Activated naive CD8-positive, alpha-beta T cell treated with anti-CD3 and anti-CD28 coated beads, Interleukin-2, amount 50 U/mL, for 24 hours (primary cell): ENCODE measurements at regions not wholly inside any gene's neighbourhood (a gene's known extent, or its start where the extent isn't known, plus 50 kb on each side); places are given as distances from the start of the nearest gene placed in this dataset.

Experiments used
- ATAC-seq: fragments of 150-1000 bp; cut with Tn5 transposase; one replicate; pipeline ENCODE4 v1.10.0; 2021
- DNase-seq: peaks from one replicate; pipeline ENCODE4 v3.0.0; 2021
- H3K27ac Mint-ChIP-seq: one replicate; pipeline ENCODE4 v1.8.0; 2021; ENCODE audit warnings: mild to moderate bottlenecking, mixed read lengths
- H3K27me3 Mint-ChIP-seq: one replicate; pipeline ENCODE4 v1.8.0; 2021; ENCODE audit warnings: mixed read lengths
- H3K36me3 Mint-ChIP-seq: one replicate; pipeline ENCODE4 v1.8.0; 2021; ENCODE audit warnings: low read depth, mixed read lengths
- H3K4me1 Mint-ChIP-seq: one replicate; pipeline ENCODE4 v1.8.0; 2021; ENCODE audit warnings: mixed read lengths
- H3K4me3 Mint-ChIP-seq: one replicate; pipeline ENCODE4 v1.8.0; 2021; ENCODE audit warnings: mild to moderate bottlenecking, moderate library complexity, mixed read lengths
- H3K9me3 Mint-ChIP-seq: one replicate; pipeline ENCODE4 v1.8.0; 2021; ENCODE audit warnings: mixed read lengths

DNA sequence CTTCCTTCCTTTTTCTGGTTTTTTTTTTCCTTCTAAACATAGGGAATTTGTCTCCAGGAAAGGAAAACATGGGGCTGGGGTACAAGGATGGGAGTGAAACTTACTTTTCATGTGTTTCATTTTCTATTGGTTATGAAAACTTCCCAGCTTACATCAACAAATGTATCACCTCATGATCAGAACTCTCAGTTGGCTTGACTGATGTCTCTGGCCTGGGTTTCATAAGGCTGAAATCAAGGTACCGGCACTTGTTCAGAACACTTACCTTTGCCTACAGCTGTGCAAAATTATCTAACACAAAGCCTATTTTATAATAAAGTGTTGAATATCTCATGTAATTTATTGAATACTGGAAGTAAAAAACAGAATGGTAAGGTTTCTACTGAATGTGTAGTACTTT lies 91.8 kb upstream of the STT3B start:
- Mint-ChIP-seq H3K36me3 (no peaks in the 10 kb centered on the region), H3K27me3 (no peaks in the 10 kb centered on the region), H3K27ac (no peak overlapping the region), H3K4me1 (peaks cover 6% of the 10 kb centered on the region), H3K4me3 (no peak overlapping the region), H3K9me3 (peaks cover 15% of the 10 kb centered on the region)
- no peak for DNase-seq
- no peak for ATAC-seq

DNA sequence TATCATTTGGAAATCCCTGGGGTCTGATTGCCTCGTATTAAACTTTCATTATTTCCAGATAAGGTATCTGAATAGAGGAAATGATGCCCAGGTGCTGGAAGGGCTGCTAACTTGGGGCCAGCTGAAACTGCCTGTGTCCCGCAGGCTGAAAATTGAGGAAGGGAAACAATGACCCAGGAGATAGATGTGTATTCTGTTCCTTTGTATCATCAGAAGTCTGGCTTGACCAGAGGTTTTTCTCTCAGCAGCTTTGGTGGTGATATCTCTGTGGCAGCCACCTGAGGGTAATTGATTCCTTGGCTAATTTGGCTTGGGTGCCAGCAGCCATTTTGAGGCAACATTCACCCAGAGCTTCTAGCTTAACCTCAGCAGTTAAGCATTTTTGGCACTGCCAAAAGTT lies 90.0 kb upstream of the STT3B start:
- Mint-ChIP-seq H3K27ac (no peak overlapping the region), H3K4me1 (peaks cover 6% of the 10 kb centered on the region), H3K36me3 (no peaks in the 10 kb centered on the region), H3K9me3 (peaks cover 2% of the 10 kb centered on the region), H3K27me3 (no peaks in the 10 kb centered on the region), H3K4me3 (no peak overlapping the region)
- ATAC-seq (no peak), DNase-seq (no peak)

DNA sequence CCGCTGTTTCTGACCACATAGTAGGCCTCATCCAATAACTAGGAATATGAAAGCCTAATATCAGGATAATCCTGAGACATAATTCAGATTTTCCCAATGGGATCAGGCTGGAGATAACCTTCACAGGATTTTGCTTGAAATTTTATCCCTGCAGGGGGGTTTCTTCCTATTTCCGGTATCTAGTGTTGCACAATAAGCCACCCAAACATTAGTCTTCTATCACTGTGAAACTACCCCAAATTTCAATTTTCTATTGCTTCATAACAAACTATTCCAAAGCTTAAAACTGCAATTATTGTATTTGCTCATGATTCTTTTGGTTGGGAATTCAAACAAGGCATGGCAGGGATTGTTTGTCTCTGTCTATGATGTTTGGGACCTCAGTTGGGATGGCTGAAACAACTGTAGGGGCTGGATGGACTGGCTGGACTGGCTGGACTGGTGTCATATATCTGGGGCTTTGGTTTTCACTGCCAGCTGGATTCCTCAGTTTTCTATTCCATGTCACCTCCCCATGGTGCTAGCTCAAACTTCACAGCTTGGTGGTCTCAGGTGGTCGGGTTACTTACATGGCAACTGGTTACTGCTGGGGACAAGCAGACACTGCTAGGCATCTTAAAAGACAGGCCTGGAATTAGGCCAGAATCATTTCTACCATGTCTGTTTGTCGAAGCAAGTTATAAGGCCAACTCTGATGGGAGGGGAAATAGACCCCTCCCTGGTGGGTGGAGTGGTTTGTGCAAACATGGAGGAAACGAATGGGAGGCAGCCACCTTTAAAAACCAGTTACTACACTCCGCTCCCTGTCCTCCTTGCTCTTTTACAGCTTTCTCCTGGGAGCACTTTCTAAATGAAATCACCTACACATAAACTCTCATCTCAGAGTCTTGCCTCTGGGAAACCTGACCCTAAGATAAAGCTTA lies 88.2 kb upstream of the STT3B start:
- H3K36me3 Mint-ChIP-seq, result peaks cover 6% of the 10 kb centered on the region
- peaks cover 9% of the 10 kb centered on the region for H3K9me3 Mint-ChIP-seq
- no peak overlapping the region for H3K27ac Mint-ChIP-seq
- ATAC-seq (no peak), DNase-seq (no peak)
- no peaks in the 10 kb centered on the region for H3K27me3 Mint-ChIP-seq
- H3K4me1 Mint-ChIP-seq, result peaks cover 15% of the 10 kb centered on the region
- H3K4me3 Mint-ChIP-seq, result no peak overlapping the region

DNA sequence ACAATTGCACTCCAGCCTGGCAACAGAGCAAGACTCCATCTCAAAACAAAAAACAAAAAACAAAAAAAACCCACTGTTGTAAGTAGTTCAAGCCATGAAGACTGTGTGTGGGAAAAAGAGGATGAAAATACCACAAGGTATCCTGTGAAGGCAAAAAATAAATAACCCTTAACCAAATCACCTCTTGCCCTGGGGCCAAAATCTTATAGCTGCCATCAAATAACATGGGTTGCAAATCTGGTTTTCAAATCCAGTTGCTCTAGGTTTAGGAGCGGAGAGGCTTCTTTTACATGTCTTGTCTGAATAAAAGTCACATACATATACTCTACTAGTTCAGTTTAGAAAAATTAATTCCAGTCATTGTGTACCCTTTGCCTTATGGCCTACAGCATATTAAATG lies 87.0 kb upstream of the STT3B start:
- no peaks in the 10 kb centered on the region for H3K27me3 Mint-ChIP-seq
- peaks cover 9% of the 10 kb centered on the region for H3K9me3 Mint-ChIP-seq
- H3K4me3 Mint-ChIP-seq, result no peak overlapping the region
- ATAC-seq (no peak), DNase-seq (no peak)
- no peak overlapping the region for H3K27ac Mint-ChIP-seq
- peaks cover 6% of the 10 kb centered on the region for H3K36me3 Mint-ChIP-seq
- peaks cover 22% of the 10 kb centered on the region for H3K4me1 Mint-ChIP-seq

DNA sequence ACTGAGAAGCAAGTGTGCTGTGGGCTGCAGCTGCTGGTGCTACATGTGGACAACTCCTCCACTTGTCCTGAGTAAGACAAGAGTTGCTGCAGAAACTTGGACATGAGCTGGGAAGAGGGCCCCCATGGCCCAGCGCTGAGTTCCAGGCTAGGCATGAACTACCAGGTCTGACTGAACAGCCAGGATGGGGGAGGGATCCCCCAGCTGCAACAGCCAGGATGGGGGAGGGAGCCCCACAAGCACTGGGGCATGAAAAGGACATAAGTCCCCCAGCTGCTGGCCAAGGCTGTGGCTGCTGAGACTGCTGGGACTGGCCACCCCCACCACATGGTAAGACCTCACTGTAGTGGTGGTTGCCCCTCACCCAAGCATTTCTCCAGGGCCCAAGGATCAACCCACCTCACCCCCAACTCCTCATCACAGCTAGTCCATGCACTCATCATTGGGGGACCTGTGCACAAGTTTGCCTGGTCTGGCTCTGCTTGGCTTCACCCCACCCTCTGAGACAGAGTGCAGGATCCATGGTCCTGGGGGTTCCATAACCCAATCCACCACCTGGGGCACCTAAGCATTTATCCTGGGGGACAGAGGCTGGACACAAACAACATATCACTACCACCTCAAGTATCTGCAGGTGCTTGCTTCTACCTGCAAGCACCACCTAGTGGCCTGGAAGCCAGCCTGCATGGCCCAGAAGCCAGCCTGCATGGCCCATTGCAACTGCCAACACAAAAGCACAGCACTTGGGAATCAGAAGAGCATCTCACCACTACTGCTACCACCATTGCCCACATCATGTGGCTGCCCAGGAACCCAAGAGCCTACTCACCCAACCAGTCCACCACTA lies 84.5 kb upstream of the STT3B start:
- H3K27me3 Mint-ChIP-seq, result no peaks in the 10 kb centered on the region
- ATAC-seq, result peak; percentile 46
- no peak overlapping the region for H3K4me3 Mint-ChIP-seq
- peaks cover 27% of the 10 kb centered on the region for H3K9me3 Mint-ChIP-seq
- DNase-seq, result peak; percentile 14
- H3K4me1 Mint-ChIP-seq, result peaks cover 21% of the 10 kb centered on the region
- peaks cover 11% of the 10 kb centered on the region for H3K36me3 Mint-ChIP-seq
- no peak overlapping the region for H3K27ac Mint-ChIP-seq

DNA sequence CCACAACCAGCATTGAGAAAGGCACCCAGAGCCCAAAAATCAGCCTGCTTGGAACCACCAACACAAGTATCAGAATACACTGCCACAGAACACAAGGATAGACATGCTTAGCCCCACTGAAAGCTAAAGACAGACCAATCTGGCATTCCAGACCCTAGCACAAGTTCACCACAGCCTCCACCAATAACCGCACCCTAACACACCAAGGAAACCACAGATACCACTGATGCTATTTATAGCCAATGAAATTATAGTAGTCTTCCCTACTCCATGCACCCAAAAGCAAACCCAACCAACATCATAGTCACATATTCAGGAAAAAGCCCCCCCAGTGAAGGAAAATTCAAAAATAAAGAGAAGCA lies 83.9 kb upstream of the STT3B start:
- Mint-ChIP-seq H3K4me1 (peaks cover 18% of the 10 kb centered on the region), H3K27me3 (no peaks in the 10 kb centered on the region), H3K36me3 (peaks cover 11% of the 10 kb centered on the region), H3K4me3 (no peak overlapping the region), H3K27ac (no peak overlapping the region), H3K9me3 (peaks cover 27% of the 10 kb centered on the region)
- ATAC-seq (no peak), DNase-seq (no peak)

DNA sequence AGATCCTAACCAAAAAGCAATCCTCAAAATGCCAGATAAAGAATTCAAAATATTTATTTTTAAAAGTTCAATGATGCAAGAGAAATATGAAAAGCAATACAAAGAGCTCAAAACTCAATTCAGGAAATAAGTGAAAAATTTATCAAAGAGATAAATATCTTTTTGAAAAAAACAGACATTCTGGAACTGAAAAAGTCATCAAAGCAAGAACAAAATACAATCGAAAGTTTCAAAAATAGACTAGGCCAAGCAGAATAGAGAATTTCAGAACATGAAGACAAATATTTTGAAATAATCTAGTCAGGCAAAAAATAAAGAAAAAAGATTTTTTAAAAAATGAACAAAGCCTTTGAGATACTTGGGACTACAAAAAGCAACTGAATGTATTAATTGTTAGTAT lies 83.4 kb upstream of the STT3B start:
- H3K4me3 Mint-ChIP-seq, result no peak overlapping the region
- peaks cover 11% of the 10 kb centered on the region for H3K36me3 Mint-ChIP-seq
- DNase-seq, result no peak
- H3K4me1 Mint-ChIP-seq, result peaks cover 16% of the 10 kb centered on the region
- H3K27me3 Mint-ChIP-seq, result no peaks in the 10 kb centered on the region
- H3K27ac Mint-ChIP-seq, result no peak overlapping the region
- no peak for ATAC-seq
- H3K9me3 Mint-ChIP-seq, result peaks cover 27% of the 10 kb centered on the region

DNA sequence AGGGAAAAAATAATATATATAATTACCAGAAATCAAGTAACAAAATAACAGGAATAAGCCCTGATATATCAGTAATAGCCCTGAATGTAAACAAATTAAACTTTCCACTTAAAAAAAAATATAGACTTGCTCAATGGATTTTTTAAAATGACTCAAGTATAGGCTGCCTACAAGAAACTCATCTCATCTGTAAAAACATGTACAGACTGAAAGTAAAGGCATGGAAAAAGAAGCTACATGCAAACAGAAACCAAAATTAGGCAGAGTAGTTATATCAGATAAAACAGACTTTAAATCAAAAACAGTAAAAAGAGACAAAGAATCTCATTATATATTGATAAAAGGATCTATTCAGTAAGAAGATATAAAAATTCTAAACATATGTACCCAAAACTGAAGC lies 82.4 kb upstream of the STT3B start:
- Mint-ChIP-seq H3K36me3 (peaks cover 11% of the 10 kb centered on the region), H3K4me1 (peaks cover 16% of the 10 kb centered on the region), H3K9me3 (peaks cover 27% of the 10 kb centered on the region), H3K27ac (no peak overlapping the region), H3K4me3 (no peak overlapping the region), H3K27me3 (no peaks in the 10 kb centered on the region)
- ATAC-seq (peak; percentile 66), DNase-seq (no peak)

GRCh38 chr3:31452495-31453106 lies 80.1 kb upstream of the STT3B start:
- Mint-ChIP-seq H3K4me3 (no peak overlapping the region), H3K27me3 (no peaks in the 10 kb centered on the region), H3K36me3 (peaks cover 11% of the 10 kb centered on the region), H3K27ac (no peak overlapping the region), H3K9me3 (peaks cover 27% of the 10 kb centered on the region), H3K4me1 (peaks cover 16% of the 10 kb centered on the region)
- DNase-seq (no peak), ATAC-seq (no peak)

- no peak for ATAC-seq
- H3K9me3 Mint-ChIP-seq, result peaks cover 27% of the 10 kb centered on the region
- DNase-seq, result no peak
- peaks cover 15% of the 10 kb centered on the region for H3K4me1 Mint-ChIP-seq
- no peak overlapping the region for H3K4me3 Mint-ChIP-seq
- H3K27me3 Mint-ChIP-seq, result no peaks in the 10 kb centered on the region
- H3K27ac Mint-ChIP-seq, result no peak overlapping the region
- peaks cover 11% of the 10 kb centered on the region for H3K36me3 Mint-ChIP-seq
Observed at GRCh38 chr3:31453430-31453829, 79.3 kb upstream of the STT3B start.

DNA sequence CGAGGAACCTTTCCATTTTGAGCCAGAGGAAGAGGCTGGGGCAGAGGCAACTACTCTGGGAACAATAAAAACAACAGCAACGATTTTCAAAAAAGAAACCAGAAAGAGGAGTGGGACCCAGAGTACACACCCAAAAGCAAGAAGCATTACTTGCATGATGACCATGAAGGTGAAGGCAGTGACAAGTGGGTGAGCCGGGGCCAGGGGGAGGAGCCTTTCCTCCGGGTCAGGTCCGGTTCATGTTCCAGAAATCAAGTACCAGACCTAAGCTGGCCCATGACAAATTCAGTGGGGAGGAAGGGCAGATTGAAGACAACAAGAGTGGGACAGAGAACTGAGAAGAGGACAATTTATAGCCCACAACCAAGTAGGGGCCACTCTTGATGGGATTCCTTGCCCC lies 77.2 kb upstream of the STT3B start:
- no peak overlapping the region for H3K4me3 Mint-ChIP-seq
- H3K36me3 Mint-ChIP-seq, result peaks cover 5% of the 10 kb centered on the region
- H3K4me1 Mint-ChIP-seq, result peaks cover 2% of the 10 kb centered on the region
- no peaks in the 10 kb centered on the region for H3K27me3 Mint-ChIP-seq
- ATAC-seq (no peak), DNase-seq (no peak)
- no peak overlapping the region for H3K27ac Mint-ChIP-seq
- peaks cover 18% of the 10 kb centered on the region for H3K9me3 Mint-ChIP-seq

GRCh38 chr3:31456373-31456772 lies 76.4 kb upstream of the STT3B start:
- no peaks in the 10 kb centered on the region for H3K27me3 Mint-ChIP-seq
- H3K4me1 Mint-ChIP-seq, result peaks cover 7% of the 10 kb centered on the region
- no peak for ATAC-seq
- no peak for DNase-seq
- peaks cover 5% of the 10 kb centered on the region for H3K36me3 Mint-ChIP-seq
- H3K4me3 Mint-ChIP-seq, result no peak overlapping the region
- no peak overlapping the region for H3K27ac Mint-ChIP-seq
- H3K9me3 Mint-ChIP-seq, result peaks cover 16% of the 10 kb centered on the region

- Mint-ChIP-seq H3K27ac (no peak overlapping the region), H3K4me3 (no peak overlapping the region), H3K36me3 (no peaks in the 10 kb centered on the region), H3K4me1 (peaks cover 51% of the 10 kb centered on the region), H3K27me3 (no peaks in the 10 kb centered on the region), H3K9me3 (no peaks in the 10 kb centered on the region)
- no peak for DNase-seq
- ATAC-seq, result no peak
Observed at GRCh38 chr3:31461426-31461825, 71.3 kb upstream of the STT3B start.

GRCh38 chr3:31462050-31462569 lies 70.6 kb upstream of the STT3B start:
- ATAC-seq (peak; percentile 64), DNase-seq (peak; percentile 12)
- peaks cover 51% of the 10 kb centered on the region for H3K4me1 Mint-ChIP-seq
- H3K36me3 Mint-ChIP-seq, result no peaks in the 10 kb centered on the region
- H3K9me3 Mint-ChIP-seq, result no peaks in the 10 kb centered on the region
- no peak overlapping the region for H3K27ac Mint-ChIP-seq
- H3K4me3 Mint-ChIP-seq, result no peak overlapping the region
- no peaks in the 10 kb centered on the region for H3K27me3 Mint-ChIP-seq
